ENCODE measurements at regions not wholly inside any gene's neighbourhood (a gene's known extent, or its start where the extent isn't known, plus 50 kb on each side); places are given as distances from the start of the nearest gene placed in this dataset.

DNA sequence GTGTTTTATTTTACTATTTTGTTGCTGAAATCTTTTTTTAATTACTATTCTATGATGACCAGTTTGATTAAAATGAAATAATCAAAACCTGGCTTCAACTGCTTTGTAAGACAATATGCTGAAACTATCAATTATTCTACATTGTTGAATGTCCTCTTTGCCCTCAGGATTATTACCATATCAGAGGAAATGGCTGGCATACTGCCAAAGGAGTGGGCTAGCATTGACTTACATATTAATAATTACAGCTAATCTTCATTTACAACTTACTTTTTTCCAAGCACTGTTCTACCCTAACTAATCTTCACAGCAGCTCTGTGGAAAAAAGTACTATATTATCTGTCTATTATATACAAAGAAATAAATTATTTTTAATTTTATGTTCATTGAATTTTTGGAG, 560.5 kb downstream of the BCKDHB start:
- Mint-ChIP-seq H3K4me1 (ENCODE audit: low read depth) (peaks cover 2% of the 10 kb centered on the region), H3K9me3 (ENCODE audit: low read depth) (no peaks in the 10 kb centered on the region), H3K27me3 (no peaks in the 10 kb centered on the region), H3K4me3 (ENCODE audit: low read depth) (no peak overlapping the region), H3K36me3 (ENCODE audit: insufficient read depth) (no peaks in the 10 kb centered on the region), H3K27ac (no peak overlapping the region)
- TF ChIP-seq, protein P1, sequence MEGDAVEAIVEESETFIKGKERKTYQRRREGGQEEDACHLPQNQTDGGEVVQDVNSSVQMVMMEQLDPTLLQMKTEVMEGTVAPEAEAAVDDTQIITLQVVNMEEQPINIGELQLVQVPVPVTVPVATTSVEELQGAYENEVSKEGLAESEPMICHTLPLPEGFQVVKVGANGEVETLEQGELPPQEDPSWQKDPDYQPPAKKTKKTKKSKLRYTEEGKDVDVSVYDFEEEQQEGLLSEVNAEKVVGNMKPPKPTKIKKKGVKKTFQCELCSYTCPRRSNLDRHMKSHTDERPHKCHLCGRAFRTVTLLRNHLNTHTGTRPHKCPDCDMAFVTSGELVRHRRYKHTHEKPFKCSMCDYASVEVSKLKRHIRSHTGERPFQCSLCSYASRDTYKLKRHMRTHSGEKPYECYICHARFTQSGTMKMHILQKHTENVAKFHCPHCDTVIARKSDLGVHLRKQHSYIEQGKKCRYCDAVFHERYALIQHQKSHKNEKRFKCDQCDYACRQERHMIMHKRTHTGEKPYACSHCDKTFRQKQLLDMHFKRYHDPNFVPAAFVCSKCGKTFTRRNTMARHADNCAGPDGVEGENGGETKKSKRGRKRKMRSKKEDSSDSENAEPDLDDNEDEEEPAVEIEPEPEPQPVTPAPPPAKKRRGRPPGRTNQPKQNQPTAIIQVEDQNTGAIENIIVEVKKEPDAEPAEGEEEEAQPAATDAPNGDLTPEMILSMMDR (IDR thresholded peaks at IDR 0.05; ENCODE audit: unreplicated experiment) = no peak
- DNase-seq (ENCODE audit: low spot score, unreplicated experiment) = no peak

- H3K27ac Mint-ChIP-seq = no peak overlapping the region
- TF ChIP-seq, protein P1 (IDR thresholded peaks at IDR 0.05; ENCODE audit: unreplicated experiment) = no peak
- H3K27me3 Mint-ChIP-seq = no peaks in the 10 kb centered on the region
- no peak for DNase-seq (ENCODE audit: low spot score, unreplicated experiment)
- H3K9me3 Mint-ChIP-seq (ENCODE audit: low read depth) = no peaks in the 10 kb centered on the region
- H3K4me1 Mint-ChIP-seq (ENCODE audit: low read depth) = no peaks in the 10 kb centered on the region
- H3K4me3 Mint-ChIP-seq (ENCODE audit: low read depth) = no peak overlapping the region
- no peaks in the 10 kb centered on the region for H3K36me3 Mint-ChIP-seq (ENCODE audit: insufficient read depth)
Observed at GRCh38 chr6:80658926-80659325, 552.5 kb downstream of the BCKDHB start.

- H3K9me3 Mint-ChIP-seq (ENCODE audit: low read depth) = peaks cover 14% of the 10 kb centered on the region
- TF ChIP-seq, protein P1 (IDR thresholded peaks at IDR 0.05; ENCODE audit: unreplicated experiment) = no peak
- no peaks in the 10 kb centered on the region for H3K4me1 Mint-ChIP-seq (ENCODE audit: low read depth)
- H3K36me3 Mint-ChIP-seq (ENCODE audit: insufficient read depth) = no peaks in the 10 kb centered on the region
- H3K27ac Mint-ChIP-seq = no peak overlapping the region
- no peak for DNase-seq (ENCODE audit: low spot score, unreplicated experiment)
- H3K4me3 Mint-ChIP-seq (ENCODE audit: low read depth) = no peak overlapping the region
- H3K27me3 Mint-ChIP-seq = no peaks in the 10 kb centered on the region
Observed at GRCh38 chr6:80647156-80647555, 540.7 kb downstream of the BCKDHB start.

- Mint-ChIP-seq H3K36me3 (ENCODE audit: insufficient read depth) (no peaks in the 10 kb centered on the region), H3K27me3 (no peaks in the 10 kb centered on the region), H3K4me1 (ENCODE audit: low read depth) (peaks cover 8% of the 10 kb centered on the region), H3K4me3 (ENCODE audit: low read depth) (no peak overlapping the region), H3K9me3 (ENCODE audit: low read depth) (peaks cover 14% of the 10 kb centered on the region), H3K27ac (no peak overlapping the region)
- DNase-seq (ENCODE audit: low spot score, unreplicated experiment) = no peak
- TF ChIP-seq, protein P1 (IDR thresholded peaks at IDR 0.05; ENCODE audit: unreplicated experiment) = no peak
Observed at GRCh38 chr6:80643881-80644280, 537.4 kb downstream of the BCKDHB start.

- H3K27ac Mint-ChIP-seq = no peak overlapping the region
- H3K4me1 Mint-ChIP-seq (ENCODE audit: low read depth) = peaks cover 15% of the 10 kb centered on the region
- TF ChIP-seq, protein P1 (IDR thresholded peaks at IDR 0.05; ENCODE audit: unreplicated experiment) = no peak
- H3K36me3 Mint-ChIP-seq (ENCODE audit: insufficient read depth) = no peaks in the 10 kb centered on the region
- DNase-seq (ENCODE audit: low spot score, unreplicated experiment) = no peak
- H3K4me3 Mint-ChIP-seq (ENCODE audit: low read depth) = no peak overlapping the region
- peaks cover 14% of the 10 kb centered on the region for H3K9me3 Mint-ChIP-seq (ENCODE audit: low read depth)
- no peaks in the 10 kb centered on the region for H3K27me3 Mint-ChIP-seq
Observed at GRCh38 chr6:80642452-80642851, 536.0 kb downstream of the BCKDHB start.
